GM12878 (cell line): ENCODE measurements at regions not wholly inside any gene's neighbourhood (a gene's known extent, or its start where the extent isn't known, plus 50 kb on each side); places are given as distances from the start of the nearest gene placed in this dataset.

Experiments
- ATAC-seq: fragments of 200-7000 bp; cut with Tn5 transposase; 3 replicates; pipeline ENCODE4 v1.9.1; 2020; ENCODE audit warnings: mild to moderate bottlenecking, moderate library complexity
- BruUV-seq: library from RNA; stranded (reverse); fragments of 400-500 nt; replicated peaks from 2 replicates; lab custom pipeline; 2021; lab: Mats Ljungman, UMichigan
- CTCF ChIA-PET: fragments of 300-600 bp; sonication (Branson Sonifier 250); formaldehyde crosslinking; extraction: SDS; loops from one replicate; lab custom pipeline; 2021; ENCODE audit warnings: inconsistent platforms; lab: Yijun Ruan, JAX
- POLR2A ChIA-PET: fragments of 350-600 bp; formaldehyde crosslinking; extraction: SDS; loops from one replicate; lab custom pipeline; 2021; ENCODE audit warnings: inconsistent platforms; lab: Charles Lee
- RAD21 ChIA-PET: fragments of 300-600 bp; sonication (Branson Sonifier 250); formaldehyde crosslinking; loops from one replicate; lab custom pipeline; 2023; ENCODE audit warnings: antibody characterized with exemption; ENCODE audit not compliant: unreplicated experiment; lab: Charles Lee
- SMC1A ChIA-PET: fragments of 300-600 bp; sonication (Branson Sonifier 250); formaldehyde crosslinking; loops from one replicate; lab custom pipeline; 2023; ENCODE audit not compliant: unreplicated experiment, uncharacterized antibody; lab: Charles Lee
- DNase-seq: peaks from one replicate; pipeline ENCODE4 v3.0.0-alpha.2; 2011; ENCODE audit warnings: low read depth, low spot score
- FAIRE-seq: peaks from 3 replicates; lab custom pipeline; 2011; peaks lifted over from hg19 to GRCh38; lab: Jason Lieb, UNC
- H2AFZ ChIP-seq: 2 replicates; pipeline ENCODE4 v1.6.0; 2011; ENCODE audit warnings: low read depth, low read length, control low read depth; ENCODE audit not compliant: control insufficient read depth
- H3K27ac ChIP-seq: 2 replicates; pipeline ENCODE4 v1.5.1; 2011; ENCODE audit warnings: control low read depth; ENCODE audit not compliant: control insufficient read depth, insufficient read depth
- H3K27me3 ChIP-seq, 2 experiments: replicated peaks in 1 of 2; 2 replicates each; pipeline versions ENCODE4 v1.6.0 to v1.6.1; 2011; ENCODE audit warnings: low read length in 1 of 2; ENCODE audit not compliant: control insufficient read depth in 2 of 2, insufficient read depth in 2 of 2
- H3K36me3 ChIP-seq, 2 experiments: 2 replicates each; pipeline ENCODE4 v1.5.1; 2011; ENCODE audit warnings: low read length in 1 of 2; ENCODE audit not compliant: control insufficient read depth in 2 of 2, insufficient read depth in 2 of 2
- H3K4me1 ChIP-seq: 2 replicates; pipeline ENCODE4 v1.6.1; 2011; ENCODE audit warnings: mild to moderate bottlenecking, low read length, moderate library complexity, mixed read lengths; ENCODE audit not compliant: control insufficient read depth, insufficient read depth
- H3K4me2 ChIP-seq: 2 replicates; pipeline ENCODE4 v1.6.0; 2011; ENCODE audit warnings: control low read depth; ENCODE audit not compliant: control insufficient read depth, insufficient read depth
- H3K4me3 ChIP-seq: fragments of 200-600 bp; sonication (generic); 2 replicates; pipeline ENCODE4 v1.5.1; 2016
- H3K79me2 ChIP-seq: 2 replicates; pipeline ENCODE4 v1.6.0; 2011; ENCODE audit warnings: low read length; ENCODE audit not compliant: control insufficient read depth, insufficient read depth
- H3K9ac ChIP-seq: 2 replicates; pipeline ENCODE4 v1.8.0; 2011; ENCODE audit warnings: low read length, control low read depth, mixed read lengths; ENCODE audit not compliant: control insufficient read depth, insufficient read depth
- H3K9me3 ChIP-seq: replicated peaks from 3 replicates; pipeline ENCODE4 v1.5.1; 2011; ENCODE audit warnings: mild to moderate bottlenecking, low read length; ENCODE audit not compliant: control insufficient read depth, insufficient read depth
- H4K20me1 ChIP-seq: 2 replicates; pipeline ENCODE4 v1.6.0; 2011; ENCODE audit not compliant: control insufficient read depth, insufficient read depth
- BCL11A ChIP-seq: IDR thresholded peaks from 2 replicates; pipeline ENCODE4 v1.6.1; 2011; ENCODE audit warnings: low read depth, low read length
- CBX3 ChIP-seq: fragments of 200-600 bp; sonication (generic); IDR thresholded peaks from 2 replicates; pipeline ENCODE4 v1.6.1; 2016; ENCODE audit warnings: low read depth, borderline replicate concordance
- GABPA ChIP-seq: IDR thresholded peaks from 2 replicates; pipeline ENCODE4 v1.6.1; 2014; ENCODE audit warnings: antibody characterized with exemption, low read depth, mild to moderate bottlenecking, inconsistent platforms
- HSF1 ChIP-seq: fragments of 150-350 bp; IDR thresholded peaks from 2 replicates; pipeline ENCODE4 v1.6.1; 2014; ENCODE audit warnings: mild to moderate bottlenecking, low read depth, low read length
- KLF5 ChIP-seq: fragments of 450-650 bp; IDR thresholded peaks from 2 replicates; pipeline ENCODE4 v1.6.1; 2014; ENCODE audit warnings: mild to moderate bottlenecking; ENCODE audit not compliant: partially characterized antibody
- MAX ChIP-seq: IDR thresholded peaks from 2 replicates; pipeline ENCODE4 v1.6.1; 2012; ENCODE audit warnings: low read depth, low read length, improper control_type of control experiment
- NBN ChIP-seq: fragments of 450-650 bp; IDR thresholded peaks from 2 replicates; pipeline ENCODE4 v1.6.1; 2016
- PAX8 ChIP-seq: fragments of 450-650 bp; IDR thresholded peaks from 2 replicates; pipeline ENCODE4 v1.6.1; 2017; ENCODE audit warnings: mild to moderate bottlenecking, moderate library complexity
- POLR2A ChIP-seq: IDR thresholded peaks from 2 replicates; pipeline ENCODE4 v1.6.1; 2011; ENCODE audit warnings: low read depth, mild to moderate bottlenecking, low read length
- RELB ChIP-seq: fragments of 450-650 bp; IDR thresholded peaks from 2 replicates; pipeline ENCODE4 v1.6.1; 2017; ENCODE audit warnings: low read depth, mild to moderate bottlenecking, moderate library complexity
- SMC3 ChIP-seq: IDR thresholded peaks from 2 replicates; pipeline ENCODE4 v1.6.1; 2011; ENCODE audit warnings: low read length, improper control_type of control experiment, borderline replicate concordance
- SUPT20H ChIP-seq: IDR thresholded peaks from 2 replicates; pipeline ENCODE4 v1.6.1; 2011; ENCODE audit warnings: low read depth, mild to moderate bottlenecking, low read length, moderate library complexity, borderline replicate concordance; ENCODE audit not compliant: control insufficient read depth
- TCF12 ChIP-seq: IDR thresholded peaks from 2 replicates; pipeline ENCODE4 v1.6.1; 2011; ENCODE audit warnings: low read depth, mild to moderate bottlenecking, low read length
- ZZZ3 ChIP-seq: IDR thresholded peaks from 2 replicates; pipeline ENCODE4 v1.6.1; 2011; ENCODE audit warnings: low read depth; ENCODE audit not compliant: control insufficient read depth, insufficient read length
- WGBS: methylation state at CpG from one replicate; pipeline ENCODE4 v1.1.6; 2016; ENCODE audit warnings: low lambda C conversion rate; ENCODE audit not compliant: insufficient replicate concordance, insufficient coverage; ENCODE audit errors: missing lambda C conversion rate; 5-methylcytosine and 5-hydroxymethylcytosine counted together
- in situ Hi-C: fragments of 300-500 bp; cut with MboI; formaldehyde crosslinking; loops from 9 replicates; pipeline ENCODE4 v1.14.3; 2018; ENCODE audit warnings: mixed read lengths
- intact Hi-C: fragments of 100-400 bp; cut with micrococcal nuclease; formaldehyde crosslinking; loops from one replicate; pipeline ENCODE4 v1.14.2; 2022; ENCODE audit not compliant: unreplicated experiment

GRCh38 chr16:7871979-7872378 lies 539.3 kb downstream of the RBFOX1 start:
- CTCF ChIA-PET = no interaction called here
- RAD21 ChIA-PET = no interaction called here
- 0% methylated on average over 2 of the region's 2 CpGs for WGBS
- H3K4me2 ChIP-seq = no peak overlapping the region
- intact Hi-C loops = no loop called here
- H3K9me3 ChIP-seq = no peaks in the 10 kb centered on the region; the same call in 2 of the 3 replicates
- DNase-seq (no peak), FAIRE-seq (no peak), ATAC-seq (no peak)
- no peak overlapping the region for H3K4me3 ChIP-seq
- no peaks in the 10 kb centered on the region for H3K36me3 ChIP-seq
- POLR2A ChIA-PET = no interaction called here
- no peaks in the 10 kb centered on the region for H3K27me3 ChIP-seq
- in situ Hi-C loops = no loop called here
- H3K4me1 ChIP-seq = no peaks in the 10 kb centered on the region
- H3K27ac ChIP-seq = no peak overlapping the region
- no peak overlapping the region for H3K9ac ChIP-seq
- BruUV-seq = no TSS peak
- SMC1A ChIA-PET = no interaction called here
- TF ChIP-seq NBN (no peak), GABPA (no peak), MAX (no peak), HSF1 (no peak)
- TF ChIP-seq, all 136 proteins: peak for 0
- H2AFZ ChIP-seq = no peak overlapping the region
- no peaks in the 10 kb centered on the region for H4K20me1 ChIP-seq
- H3K79me2 ChIP-seq = no peaks in the 10 kb centered on the region

GRCh38 chr16:7871371-7871770 lies 538.7 kb downstream of the RBFOX1 start:
- H3K4me1 ChIP-seq = no peaks in the 10 kb centered on the region
- ChIA-PET SMC1A (no interaction called here), CTCF (no interaction called here), POLR2A (no interaction called here), RAD21 (no interaction called here)
- no peak for TF ChIP-seq KLF5
- TF ChIP-seq POLR2A = no peak
- TF ChIP-seq RELB = no peak
- no peak for TF ChIP-seq CBX3
- TF ChIP-seq SMC3 = no peak
- TF ChIP-seq PAX8 = no peak
- no peak for TF ChIP-seq ZZZ3
- TF ChIP-seq SUPT20H = no peak
- TF ChIP-seq TCF12 = no peak
- no peak for TF ChIP-seq BCL11A
- H3K9me3 ChIP-seq = no peaks in the 10 kb centered on the region; the same call in 2 of the 3 replicates
- no peak overlapping the region for H2AFZ ChIP-seq
- H3K9ac ChIP-seq = no peak overlapping the region
- no peaks in the 10 kb centered on the region for H4K20me1 ChIP-seq
- WGBS = 45% methylated on average over 9 of the region's 9 CpGs
- ATAC-seq = no peak
- no peaks in the 10 kb centered on the region for H3K79me2 ChIP-seq
- no TSS peak for BruUV-seq
- no peak overlapping the region for H3K4me2 ChIP-seq
- H3K27me3 ChIP-seq = no peaks in the 10 kb centered on the region
- no peaks in the 10 kb centered on the region for H3K36me3 ChIP-seq
- DNase-seq = no peak
- H3K4me3 ChIP-seq = no peak overlapping the region
- H3K27ac ChIP-seq = no peak overlapping the region
- in situ Hi-C loops = no loop called here
- FAIRE-seq = no peak
- intact Hi-C loops = no loop called here
